ENCODE measurements at regions not wholly inside any gene's neighbourhood (a gene's known extent, or its start where the extent isn't known, plus 50 kb on each side); places are given as distances from the start of the nearest gene placed in this dataset.

GRCh38 chr6:169883316-169883715, 131.9 kb downstream of the ERMARD start:
- TF ChIP-seq CTCF (IDR thresholded peaks at IDR 0.05; ENCODE audit: low read depth, low read length) (no peak), POLR2A (IDR thresholded peaks at IDR 0.05; ENCODE audit: extremely low read depth, insufficient read length) (no peak), MAX (IDR thresholded peaks at IDR 0.05; ENCODE audit: low read depth, low read length) (no peak)
